A673 (cell line): ENCODE measurements at regions not wholly inside any gene's neighbourhood (a gene's known extent, or its start where the extent isn't known, plus 50 kb on each side); places are given as distances from the start of the nearest gene placed in this dataset.

Experiments used
- BruUV-seq: library from RNA; stranded (reverse); fragments of 400-500 nt; replicated peaks from 2 replicates; lab custom pipeline; 2021; lab: Mats Ljungman, UMichigan
- CTCF ChIA-PET: fragments of 300-600 bp; sonication (Branson Sonifier 250); formaldehyde crosslinking; loops from one replicate; lab custom pipeline; 2022; ENCODE audit warnings: antibody characterized with exemption; lab: Charles Lee
- POLR2A ChIA-PET: fragments of 300-600 bp; sonication (Branson Sonifier 250); formaldehyde crosslinking; loops from one replicate; lab custom pipeline; 2022; ENCODE audit warnings: antibody characterized with exemption; ENCODE audit not compliant: low non-redundant PET; lab: Charles Lee
- DNase-seq: peaks from one replicate; pipeline ENCODE4 v3.0.0-alpha.2; 2015; ENCODE audit warnings: low spot score
- H3K27ac ChIP-seq: fragments of 200-600 bp; sonication (generic); 2 replicates; pipeline ENCODE4 v1.5.1; 2016; ENCODE audit warnings: mixed run types, low read depth, mild to moderate bottlenecking, mixed read lengths, antibody characterized with exemption, low read length; ENCODE audit not compliant: poor library complexity, severe bottlenecking
- H3K27me3 ChIP-seq: fragments of 200-600 bp; sonication (generic); replicated peaks from 2 replicates; pipeline ENCODE4 v1.6.1; 2017; ENCODE audit warnings: mixed run types, low read depth, mild to moderate bottlenecking, mixed read lengths, antibody characterized with exemption, low read length; ENCODE audit not compliant: insufficient read depth, poor library complexity
- H3K36me3 ChIP-seq: fragments of 200-600 bp; sonication (generic); 2 replicates; pipeline ENCODE4 v1.6.1; 2016; ENCODE audit warnings: mixed run types, mild to moderate bottlenecking, mixed read lengths, antibody characterized with exemption, low read length; ENCODE audit not compliant: insufficient read depth, poor library complexity, severe bottlenecking
- H3K4me1 ChIP-seq: fragments of 200-600 bp; sonication (generic); 2 replicates; pipeline ENCODE4 v1.6.1; 2017; ENCODE audit warnings: mixed run types, mild to moderate bottlenecking, mixed read lengths, antibody characterized with exemption, low read length; ENCODE audit not compliant: insufficient read depth, poor library complexity, severe bottlenecking
- H3K4me3 ChIP-seq: fragments of 200-600 bp; sonication (generic); 2 replicates; pipeline ENCODE4 v1.5.1; 2016; ENCODE audit warnings: low read depth, mixed run types, mild to moderate bottlenecking, mixed read lengths, low read length; ENCODE audit not compliant: poor library complexity, severe bottlenecking
- H3K9me3 ChIP-seq: fragments of 200-600 bp; sonication (generic); 2 replicates; pipeline ENCODE4 v1.6.1; 2016; ENCODE audit warnings: mixed run types, low read depth, mild to moderate bottlenecking, mixed read lengths, antibody characterized with exemption, low read length; ENCODE audit not compliant: poor library complexity, severe bottlenecking
- EZH2 ChIP-seq: fragments of 200-600 bp; sonication (generic); IDR thresholded peaks from 2 replicates; pipeline ENCODE4 v1.6.1; 2017; ENCODE audit warnings: borderline replicate concordance, low read depth, mild to moderate bottlenecking, mixed read lengths, antibody characterized with exemption, low read length; ENCODE audit not compliant: poor library complexity, severe bottlenecking
- intact Hi-C: fragments of 100-400 bp; cut with micrococcal nuclease; formaldehyde crosslinking; loops from one replicate; pipeline ENCODE4 v1.10.0; 2022; ENCODE audit not compliant: unreplicated experiment
- TF ChIP-seq, protein P1 (sequence below): fragments of 300-800, 200-600 bp; sonication (generic); conservative IDR thresholded peaks from 2 replicates; pipeline ENCODE4 v1.5.1; 2017; ENCODE audit warnings: low read depth, mild to moderate bottlenecking, antibody characterized with exemption, low read length, moderate library complexity, mixed read lengths

DNA sequence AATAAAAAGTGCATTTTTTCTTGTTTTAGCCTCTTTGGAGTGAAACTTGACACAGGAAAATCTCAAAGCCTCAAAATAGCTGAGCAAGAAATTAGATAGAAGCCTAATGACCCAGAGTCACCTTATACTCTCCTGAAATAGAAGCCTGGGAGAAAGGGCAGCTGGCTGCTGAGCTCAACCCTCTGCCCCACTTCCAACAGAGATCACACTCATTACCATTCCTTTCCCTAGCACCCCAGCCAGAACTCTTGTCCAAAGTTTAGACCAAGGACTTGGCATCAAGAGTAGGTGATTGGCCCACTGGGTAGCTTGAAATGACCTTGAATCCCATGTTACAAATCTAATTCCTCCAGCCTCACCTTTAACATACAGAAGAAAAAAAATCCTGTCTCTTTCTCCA is 62.7 kb upstream of the AMOTL1 start:
- Histone ChIP-seq H3K4me1 (no peaks in the 10 kb centered on the region), H3K4me3 (no peak overlapping the region), H3K9me3 (no peaks in the 10 kb centered on the region), H3K27ac (no peak overlapping the region), H3K27me3 (no peaks in the 10 kb centered on the region), H3K36me3 (no peaks in the 10 kb centered on the region)
- no TSS peak for BruUV-seq
- intact Hi-C loops = no loop called here
- ChIA-PET CTCF (no interaction called here), POLR2A (interaction anchor here (0.6 kb wide), 1 partner anchor 168 kb away, joined by 4 read pairs; no protein-coding TSS in a partner anchor)
- TF ChIP-seq, protein P1, sequence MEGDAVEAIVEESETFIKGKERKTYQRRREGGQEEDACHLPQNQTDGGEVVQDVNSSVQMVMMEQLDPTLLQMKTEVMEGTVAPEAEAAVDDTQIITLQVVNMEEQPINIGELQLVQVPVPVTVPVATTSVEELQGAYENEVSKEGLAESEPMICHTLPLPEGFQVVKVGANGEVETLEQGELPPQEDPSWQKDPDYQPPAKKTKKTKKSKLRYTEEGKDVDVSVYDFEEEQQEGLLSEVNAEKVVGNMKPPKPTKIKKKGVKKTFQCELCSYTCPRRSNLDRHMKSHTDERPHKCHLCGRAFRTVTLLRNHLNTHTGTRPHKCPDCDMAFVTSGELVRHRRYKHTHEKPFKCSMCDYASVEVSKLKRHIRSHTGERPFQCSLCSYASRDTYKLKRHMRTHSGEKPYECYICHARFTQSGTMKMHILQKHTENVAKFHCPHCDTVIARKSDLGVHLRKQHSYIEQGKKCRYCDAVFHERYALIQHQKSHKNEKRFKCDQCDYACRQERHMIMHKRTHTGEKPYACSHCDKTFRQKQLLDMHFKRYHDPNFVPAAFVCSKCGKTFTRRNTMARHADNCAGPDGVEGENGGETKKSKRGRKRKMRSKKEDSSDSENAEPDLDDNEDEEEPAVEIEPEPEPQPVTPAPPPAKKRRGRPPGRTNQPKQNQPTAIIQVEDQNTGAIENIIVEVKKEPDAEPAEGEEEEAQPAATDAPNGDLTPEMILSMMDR = no peak
- no peak for TF ChIP-seq EZH2
- DNase-seq = no peak

DNA sequence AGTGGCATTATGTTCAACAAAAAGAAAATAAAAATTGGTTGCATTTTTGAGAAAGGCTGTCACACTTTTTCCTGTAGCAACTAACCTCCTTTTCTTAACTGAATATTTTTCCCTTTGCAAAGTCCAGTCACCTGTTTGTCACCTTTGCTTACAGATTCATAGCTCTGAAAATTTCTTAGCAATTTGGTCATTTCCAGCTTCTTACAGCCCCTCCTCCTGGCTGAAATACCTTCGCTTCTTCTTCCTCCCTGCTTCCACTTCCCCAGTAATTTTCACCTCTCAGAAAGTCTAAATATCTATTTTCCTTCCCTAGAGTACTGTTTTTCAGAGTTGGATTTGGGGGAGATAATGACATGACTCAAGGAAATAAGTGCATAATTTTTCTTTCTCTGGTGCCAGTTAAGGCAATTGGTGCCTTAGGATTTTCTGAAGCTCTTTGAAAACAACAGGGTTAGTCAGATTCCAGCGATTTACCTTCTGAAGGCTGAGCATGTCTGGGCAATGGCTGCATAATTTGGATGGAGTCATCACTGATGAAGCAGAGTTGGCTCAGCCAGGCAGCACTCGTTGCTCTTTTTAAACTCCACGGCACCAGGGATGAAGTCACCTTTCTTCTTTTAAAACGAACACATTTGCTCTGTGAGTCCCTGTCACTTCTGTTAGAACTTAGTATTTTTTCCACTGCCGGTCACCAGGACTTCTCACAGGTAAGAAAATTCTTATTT is 62.1 kb upstream of the AMOTL1 start:
- DNase-seq = no peak
- H3K4me3 ChIP-seq = no peak overlapping the region
- POLR2A ChIA-PET = no interaction called here

DNA sequence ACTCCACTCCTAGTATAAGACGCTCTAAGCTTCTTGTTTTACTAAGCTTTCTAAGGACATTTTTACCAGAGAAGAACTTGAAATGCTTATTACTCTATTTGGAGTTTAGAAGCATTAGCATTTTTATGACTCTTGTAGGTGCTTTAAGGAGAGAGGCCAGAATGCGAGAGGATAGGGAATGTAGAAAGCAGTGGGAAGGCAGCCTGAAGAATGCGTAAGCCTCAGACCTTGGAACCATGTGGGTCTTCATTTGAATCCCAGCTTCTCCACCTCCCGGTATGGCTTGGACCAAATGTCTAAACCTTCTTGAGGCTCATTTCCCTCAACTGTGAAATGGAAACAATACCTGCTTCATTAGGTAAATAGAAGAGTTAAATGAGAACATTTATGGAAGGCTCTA is 60.0 kb upstream of the AMOTL1 start:
- no peak for DNase-seq
- H3K36me3 ChIP-seq = no peaks in the 10 kb centered on the region
- no peak overlapping the region for H3K4me3 ChIP-seq
- BruUV-seq = no TSS peak
- H3K27me3 ChIP-seq = peaks cover 2% of the 10 kb centered on the region
- POLR2A ChIA-PET = no interaction called here
- CTCF ChIA-PET = no interaction called here
- H3K4me1 ChIP-seq = no peaks in the 10 kb centered on the region
- no peaks in the 10 kb centered on the region for H3K9me3 ChIP-seq
- no peak for TF ChIP-seq EZH2
- TF ChIP-seq, protein P1 = no peak
- intact Hi-C loops = no loop called here
- H3K27ac ChIP-seq = no peak overlapping the region

More for the DNA sequence above, 62.1 kb upstream of the AMOTL1 start:
- intact Hi-C loops = no loop called here
- TF ChIP-seq, protein P1 = no peak
- no peak for TF ChIP-seq EZH2
- H3K27ac ChIP-seq = no peak overlapping the region
- no peaks in the 10 kb centered on the region for H3K4me1 ChIP-seq
- no TSS peak for BruUV-seq
- no peaks in the 10 kb centered on the region for H3K9me3 ChIP-seq
- H3K36me3 ChIP-seq = no peaks in the 10 kb centered on the region
- no peaks in the 10 kb centered on the region for H3K27me3 ChIP-seq
- CTCF ChIA-PET = no interaction called here
